H1 (cell line): ENCODE measurements at regions not wholly inside any gene's neighbourhood (a gene's known extent, or its start where the extent isn't known, plus 50 kb on each side); places are given as distances from the start of the nearest gene placed in this dataset.

Experiments used
- CTCF ChIA-PET: fragments of 300-600 bp; sonication (Branson Sonifier 250); formaldehyde crosslinking; loops from one replicate; lab custom pipeline; 2021; ENCODE audit not compliant: partially characterized antibody; lab: Charles Lee
- POLR2A ChIA-PET: fragments of 300-600 bp; sonication (Branson Sonifier 250); formaldehyde crosslinking; loops from one replicate; lab custom pipeline; 2021; ENCODE audit warnings: inconsistent platforms; ENCODE audit not compliant: partially characterized antibody; lab: Charles Lee
- DNase-seq, 2 experiments: peaks; one replicate each; pipeline versions ENCODE4 v3.0.0 to v3.0.0-alpha.2; 2010 to 2022; ENCODE audit warnings: low spot score in 2 of 2, low read depth in 1 of 2, mixed read lengths in 1 of 2
- FAIRE-seq: peaks from 2 replicates; lab custom pipeline; 2011; peaks lifted over from hg19 to GRCh38; lab: Jason Lieb, UNC
- H2AFZ ChIP-seq: 2 replicates; pipeline ENCODE4 v1.8.1; 2012; ENCODE audit warnings: low read length, inconsistent platforms
- H2AK5ac ChIP-seq: 2 replicates; pipeline ENCODE4 v1.6.1; 2013; ENCODE audit warnings: low read depth, low read length
- H2BK120ac ChIP-seq: replicated peaks from 2 replicates; pipeline ENCODE3; 2013; ENCODE audit warnings: low read depth, low read length, inconsistent platforms
- H2BK12ac ChIP-seq: 2 replicates; pipeline ENCODE4 v1.6.1; 2013; ENCODE audit warnings: low read depth, low read length
- H2BK15ac ChIP-seq: 2 replicates; pipeline ENCODE4 v1.6.1; 2013; ENCODE audit warnings: low read length
- H2BK20ac ChIP-seq: 2 replicates; pipeline ENCODE4 v1.6.1; 2013; ENCODE audit warnings: low read length
- H2BK5ac ChIP-seq: 2 replicates; pipeline ENCODE4 v1.6.1; 2013; ENCODE audit warnings: low read depth, low read length
- H3K14ac ChIP-seq: 2 replicates; pipeline ENCODE4 v1.6.1; 2013; ENCODE audit warnings: inconsistent platforms; ENCODE audit not compliant: insufficient read length
- H3K18ac ChIP-seq: 2 replicates; pipeline ENCODE4 v1.6.1; 2013; ENCODE audit warnings: low read length; ENCODE audit errors: extremely low read depth
- H3K23ac ChIP-seq: 2 replicates; pipeline ENCODE4 v1.6.1; 2013; ENCODE audit warnings: inconsistent platforms; ENCODE audit not compliant: insufficient read length
- H3K23me2 ChIP-seq: 2 replicates; pipeline ENCODE4 v1.6.1; 2013; ENCODE audit warnings: low read depth, low read length
- H3K27ac ChIP-seq: 2 replicates; pipeline ENCODE4 v1.6.1; 2011; ENCODE audit warnings: low read depth, low read length, inconsistent platforms
- H3K27me3 ChIP-seq, 4 experiments: replicated peaks in 1 of 4; 1 replicate in 1 of 4; 2 replicates in 3 of 4; pipeline versions ENCODE4 v1.6.1 to v1.8.1; 2011 to 2013; ENCODE audit warnings: low read length in 3 of 4, mild to moderate bottlenecking in 3 of 4, inconsistent platforms in 2 of 4, mixed read lengths in 2 of 4, moderate library complexity in 1 of 4; ENCODE audit not compliant: control insufficient read depth in 3 of 4, insufficient read depth in 3 of 4; ENCODE audit errors: extremely low read depth in 1 of 4
- H3K36me3 ChIP-seq, 4 experiments: 2 replicates each; pipeline versions ENCODE4 v1.6.1 to v1.8.1; 2011 to 2013; ENCODE audit warnings: mild to moderate bottlenecking in 4 of 4, low read length in 3 of 4, moderate library complexity in 2 of 4, control low read depth in 1 of 4, inconsistent platforms in 1 of 4; ENCODE audit not compliant: insufficient read depth in 4 of 4, control insufficient read depth in 2 of 4
- H3K4ac ChIP-seq: replicated peaks from 2 replicates; pipeline ENCODE3; 2013; ENCODE audit warnings: low read length, low read depth, mixed read lengths, inconsistent platforms; ENCODE audit not compliant: insufficient read length
- H3K4me1 ChIP-seq, 4 experiments: replicated peaks in 1 of 4; 1 replicate in 1 of 4; 2 replicates in 3 of 4; pipeline versions ENCODE4 v1.6.1 to v1.8.1; 2011 to 2013; ENCODE audit warnings: low read length in 3 of 4, inconsistent platforms in 2 of 4, mixed read lengths in 1 of 4; ENCODE audit not compliant: insufficient read depth in 4 of 4, control insufficient read depth in 3 of 4
- H3K4me2 ChIP-seq, 2 experiments: 2 replicates each; pipeline versions ENCODE4 v1.6.1 to v1.8.1; 2011 to 2013; ENCODE audit warnings: low read depth in 2 of 2, low read length in 2 of 2, control low read depth in 1 of 2, inconsistent platforms in 1 of 2, mild to moderate bottlenecking in 1 of 2; ENCODE audit not compliant: insufficient read depth in 1 of 2
- H3K4me3 ChIP-seq, 4 experiments: fragments of 200-600, 300-600 bp in 1 of 4; sonication (generic), shearing (Covaris generic), sonication (Bioruptor Twin) in 1 of 4; 2 replicates each; pipeline versions ENCODE4 v1.5.1 to v1.8.1; 2011 to 2016; ENCODE audit warnings: low read length in 4 of 4, low read depth in 3 of 4, control low read depth in 2 of 4, inconsistent platforms in 2 of 4, mild to moderate bottlenecking in 2 of 4, mixed read lengths in 1 of 4, moderate library complexity in 1 of 4; ENCODE audit not compliant: insufficient read depth in 2 of 4; ENCODE audit errors: extremely low read depth in 1 of 4
- H3K56ac ChIP-seq: replicated peaks from 2 replicates; pipeline ENCODE3; 2013; ENCODE audit warnings: low read depth, mild to moderate bottlenecking, mixed read lengths, low read length, inconsistent platforms; ENCODE audit not compliant: insufficient read length
- H3K79me1 ChIP-seq: 2 replicates; pipeline ENCODE4 v1.6.1; 2013; ENCODE audit warnings: low read depth, low read length, control low read depth
- H3K79me2 ChIP-seq, 2 experiments: 2 replicates each; pipeline versions ENCODE4 v1.6.1 to v1.8.1; 2012 to 2013; ENCODE audit warnings: low read length in 2 of 2, mild to moderate bottlenecking in 2 of 2, inconsistent platforms in 1 of 2; ENCODE audit not compliant: insufficient read depth in 2 of 2, control insufficient read depth in 1 of 2
- H3K9ac ChIP-seq, 4 experiments: replicated peaks in 1 of 4; 1 replicate in 1 of 4; 2 replicates in 3 of 4; pipeline versions ENCODE4 v1.6.1 to v1.8.1; 2011 to 2013; ENCODE audit warnings: low read depth in 3 of 4, low read length in 3 of 4, control low read depth in 2 of 4, mild to moderate bottlenecking in 2 of 4, moderate library complexity in 2 of 4, inconsistent platforms in 1 of 4; ENCODE audit errors: extremely low read depth in 1 of 4
- H3K9me3 ChIP-seq, 2 experiments: 2 replicates each; pipeline versions ENCODE4 v1.6.1 to v1.8.1; 2012 to 2013; ENCODE audit warnings: mild to moderate bottlenecking in 2 of 2, moderate library complexity in 2 of 2, control low read depth in 1 of 2, inconsistent platforms in 1 of 2, low read depth in 1 of 2, low read length in 1 of 2, mixed read lengths in 1 of 2; ENCODE audit not compliant: insufficient read depth in 2 of 2
- H4K20me1 ChIP-seq, 2 experiments: replicated peaks in 1 of 2; 2 replicates each; pipeline versions ENCODE3 to v1.8.1; 2011 to 2013; ENCODE audit warnings: inconsistent platforms in 2 of 2, low read length in 2 of 2, mild to moderate bottlenecking in 1 of 2; ENCODE audit not compliant: insufficient read depth in 2 of 2, control insufficient read depth in 1 of 2
- H4K5ac ChIP-seq: 2 replicates; pipeline ENCODE4 v1.6.1; 2013; ENCODE audit warnings: low read length, low read depth, mixed read lengths, inconsistent platforms; ENCODE audit not compliant: insufficient read length
- H4K8ac ChIP-seq: 2 replicates; pipeline ENCODE4 v1.8.0; 2013; ENCODE audit warnings: mild to moderate bottlenecking, moderate library complexity, low read length, inconsistent platforms; ENCODE audit not compliant: insufficient read depth; ENCODE audit errors: extremely low read depth
- H4K91ac ChIP-seq: replicated peaks from 2 replicates; pipeline ENCODE3; 2013; ENCODE audit warnings: low read length, mixed read lengths, inconsistent platforms; ENCODE audit not compliant: insufficient read length
- CBX5 ChIP-seq: fragments of 300-800, 300-1000 bp; sonication (generic); IDR thresholded peaks from 2 replicates; pipeline ENCODE4 v1.7.1; 2016; ENCODE audit warnings: antibody characterized with exemption, low read length, low read depth
- CEBPB ChIP-seq: IDR thresholded peaks from 2 replicates; pipeline ENCODE4 v1.6.1; 2012; ENCODE audit warnings: low read depth, low read length
- E2F6 ChIP-seq: IDR thresholded peaks from 2 replicates; pipeline ENCODE4 v1.6.1; 2012; ENCODE audit warnings: inconsistent platforms
- GABPA ChIP-seq: IDR thresholded peaks from 2 replicates; pipeline ENCODE4 v1.6.1; 2011; ENCODE audit warnings: mild to moderate bottlenecking, low read length, moderate library complexity, borderline replicate concordance; ENCODE audit not compliant: insufficient read depth
- NANOG ChIP-seq: IDR thresholded peaks from 2 replicates; pipeline ENCODE4 v1.6.1; 2011; ENCODE audit warnings: low read length, low read depth, mild to moderate bottlenecking, inconsistent platforms; ENCODE audit not compliant: insufficient read depth, poor library complexity, severe bottlenecking
- RBBP5 ChIP-seq: IDR thresholded peaks from 2 replicates; pipeline ENCODE4 v1.7.1; 2012; ENCODE audit warnings: low read depth, mild to moderate bottlenecking, inconsistent platforms, low read length, moderate library complexity, borderline replicate concordance
- SAP30 ChIP-seq: fragments of 300-600 bp; sonication (generic); IDR thresholded peaks from 2 replicates; pipeline ENCODE4 v1.7.1; 2012; ENCODE audit warnings: low read length, moderate library complexity, mild to moderate bottlenecking, inconsistent platforms; ENCODE audit not compliant: insufficient read depth, insufficient replicate concordance
- TAF1 ChIP-seq: IDR thresholded peaks from 2 replicates; pipeline ENCODE4 v1.6.1; 2011; ENCODE audit warnings: mild to moderate bottlenecking, low read depth, low read length
- USF2 ChIP-seq: IDR thresholded peaks from 2 replicates; pipeline ENCODE4 v1.6.1; 2011; ENCODE audit warnings: low read length, improper control_type of control experiment
- ZNF274 ChIP-seq: IDR thresholded peaks from 2 replicates; pipeline ENCODE4 v1.7.0; 2012; ENCODE audit warnings: low read length, borderline replicate concordance; ENCODE audit errors: extremely low read depth
- WGBS, 2 experiments: shearing (Covaris generic) in 1 of 2; methylation state at CpG; one replicate each; pipeline versions ENCODE4 v1.1.6 to v1.1.7; 2013 to 2015; ENCODE audit warnings: low lambda C conversion rate in 2 of 2, mixed read lengths in 2 of 2, inconsistent platforms in 1 of 2, low coverage in 1 of 2, missing lambda C conversion rate in 1 of 2; ENCODE audit not compliant: insufficient replicate concordance in 2 of 2, insufficient coverage in 1 of 2, insufficient read length in 1 of 2; ENCODE audit errors: extremely low coverage in 1 of 2, missing lambda C conversion rate in 1 of 2; 5-methylcytosine and 5-hydroxymethylcytosine counted together

- Histone ChIP-seq H3K9ac (no peak overlapping the region), H2BK120ac (no peak overlapping the region), H4K8ac (no peak overlapping the region), H3K4me1 (no peaks in the 10 kb centered on the region), H4K91ac (no peak overlapping the region), H2BK5ac (no peak overlapping the region), H3K36me3 (no peaks in the 10 kb centered on the region), H3K4ac (no peak overlapping the region), H2AK5ac (no peak overlapping the region), H3K27ac (no peak overlapping the region), H3K4me3 (no peak overlapping the region), H3K23ac (no peak overlapping the region), H2BK20ac (no peak overlapping the region), H3K79me1 (no peaks in the 10 kb centered on the region), H4K20me1 (no peaks in the 10 kb centered on the region), H3K14ac (no peak overlapping the region), H3K9me3 (no peaks in the 10 kb centered on the region), H2AFZ (no peak overlapping the region), H3K4me2 (no peak overlapping the region), H3K27me3 (no peaks in the 10 kb centered on the region), H2BK15ac (no peak overlapping the region), H4K5ac (no peak overlapping the region), H2BK12ac (no peak overlapping the region), H3K18ac (no peak overlapping the region), H3K79me2 (no peaks in the 10 kb centered on the region), H3K56ac (no peak overlapping the region), H3K23me2 (no peaks in the 10 kb centered on the region)
- DNase-seq: no peak
- POLR2A ChIA-PET: no interaction called here
- CTCF ChIA-PET: interaction anchor here (1.3 kb wide), 1 partner anchor 12 kb away, joined by 3 read pairs; no protein-coding TSS in a partner anchor
- 92% methylated on average over 2 of the region's 2 CpGs; no CpG with 5 or more reads in 1 of the 2 experiments for WGBS, 2 experiments
- no peak for FAIRE-seq
- TF ChIP-seq NANOG: no peak
- no peak for TF ChIP-seq SAP30
- TF ChIP-seq TAF1: no peak
- TF ChIP-seq E2F6: no peak
- TF ChIP-seq CBX5: no peak
- no peak for TF ChIP-seq USF2
- no peak for TF ChIP-seq ZNF274
- TF ChIP-seq RBBP5: no peak
- no peak for TF ChIP-seq GABPA
- no peak for TF ChIP-seq CEBPB
Measured at GRCh38 chr3:73955494-73956070, 330.8 kb upstream of the PDZRN3 start.
